ENCODE measurements at regions not wholly inside any gene's neighbourhood (a gene's known extent, or its start where the extent isn't known, plus 50 kb on each side); places are given as distances from the start of the nearest gene placed in this dataset.

GRCh38 chr5:158486566-158486965 lies 613.1 kb downstream of the EBF1 start:
- WGBS (ENCODE audit: insufficient coverage), result 100% methylated on average over 2 of the region's 3 CpGs
- H3K36me3 Mint-ChIP-seq, result no peaks in the 10 kb centered on the region
- Histone ChIP-seq H3K4me3 (replicated peaks in 1 of 3; ENCODE audit: low read depth in 2 of 3, low read length in 3 of 3) (no peak overlapping the region), H3K4me2 (replicated peaks; ENCODE audit: extremely low read depth, low read length, poor library complexity, severe bottlenecking) (no peak overlapping the region), H3K9me3 (replicated peaks in 1 of 2; ENCODE audit: control insufficient read depth in 1 of 2, insufficient read depth in 1 of 2, low read length in 2 of 2) (no peaks in the 10 kb centered on the region), H3K9ac (ENCODE audit: insufficient read depth, low read length, poor library complexity, severe bottlenecking) (no peak overlapping the region), H3K79me2 (ENCODE audit: insufficient read depth, low read length) (no peaks in the 10 kb centered on the region), H3K4me1 (ENCODE audit: control insufficient read depth in 1 of 2, insufficient read depth in 2 of 2, low read length in 2 of 2) (no peaks in the 10 kb centered on the region), H3K27ac (ENCODE audit: low read depth in 1 of 2, low read length in 2 of 2) (no peak overlapping the region), H3K36me3 (replicated peaks in 1 of 2; ENCODE audit: control insufficient read depth in 1 of 2, insufficient read depth in 2 of 2, low read length in 2 of 2) (no peaks in the 10 kb centered on the region), H4K20me1 (ENCODE audit: insufficient read depth, low read length) (no peaks in the 10 kb centered on the region), H2AFZ (ENCODE audit: insufficient read depth, low read depth, low read length, poor library complexity, severe bottlenecking) (no peak overlapping the region), H3K27me3 (ENCODE audit: control insufficient read depth in 2 of 2, insufficient read depth in 2 of 2, low read length in 2 of 2) (no peaks in the 10 kb centered on the region)
- no peak overlapping the region for H3K27ac Mint-ChIP-seq
- intact Hi-C loops (cut with micrococcal nuclease), result no loop called here
- peaks cover 1 to 6% (median 3%) of the 10 kb centered on the region in 3 donors for H3K27me3 Mint-ChIP-seq (ENCODE audit: low read depth in 3 of 3)
- H3K9me3 Mint-ChIP-seq, result peaks cover 0 to 2% (median 0%) of the 10 kb centered on the region in 7 donors
- TF ChIP-seq, protein P1, sequence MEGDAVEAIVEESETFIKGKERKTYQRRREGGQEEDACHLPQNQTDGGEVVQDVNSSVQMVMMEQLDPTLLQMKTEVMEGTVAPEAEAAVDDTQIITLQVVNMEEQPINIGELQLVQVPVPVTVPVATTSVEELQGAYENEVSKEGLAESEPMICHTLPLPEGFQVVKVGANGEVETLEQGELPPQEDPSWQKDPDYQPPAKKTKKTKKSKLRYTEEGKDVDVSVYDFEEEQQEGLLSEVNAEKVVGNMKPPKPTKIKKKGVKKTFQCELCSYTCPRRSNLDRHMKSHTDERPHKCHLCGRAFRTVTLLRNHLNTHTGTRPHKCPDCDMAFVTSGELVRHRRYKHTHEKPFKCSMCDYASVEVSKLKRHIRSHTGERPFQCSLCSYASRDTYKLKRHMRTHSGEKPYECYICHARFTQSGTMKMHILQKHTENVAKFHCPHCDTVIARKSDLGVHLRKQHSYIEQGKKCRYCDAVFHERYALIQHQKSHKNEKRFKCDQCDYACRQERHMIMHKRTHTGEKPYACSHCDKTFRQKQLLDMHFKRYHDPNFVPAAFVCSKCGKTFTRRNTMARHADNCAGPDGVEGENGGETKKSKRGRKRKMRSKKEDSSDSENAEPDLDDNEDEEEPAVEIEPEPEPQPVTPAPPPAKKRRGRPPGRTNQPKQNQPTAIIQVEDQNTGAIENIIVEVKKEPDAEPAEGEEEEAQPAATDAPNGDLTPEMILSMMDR (IDR thresholded peaks at IDR 0.05), result no peak
- peaks cover 1% of the 10 kb centered on the region for H3K4me1 Mint-ChIP-seq
- H3K4me3 Mint-ChIP-seq, result no peak overlapping the region
- no peak for DNase-seq

GRCh38 chr5:158485604-158486081 lies 614.1 kb downstream of the EBF1 start:
- peaks cover 1% of the 10 kb centered on the region for H3K4me1 Mint-ChIP-seq
- H3K4me1 ChIP-seq (ENCODE audit: control insufficient read depth in 1 of 2, insufficient read depth in 2 of 2, low read length in 2 of 2), result no peaks in the 10 kb centered on the region
- no peak overlapping the region for H2AFZ ChIP-seq (ENCODE audit: insufficient read depth, low read depth, low read length, poor library complexity, severe bottlenecking)
- H3K9me3 Mint-ChIP-seq, result peaks cover 0 to 2% (median 0%) of the 10 kb centered on the region in 7 donors
- intact Hi-C loops (cut with micrococcal nuclease), result no loop called here
- H3K36me3 ChIP-seq (replicated peaks in 1 of 2; ENCODE audit: control insufficient read depth in 1 of 2, insufficient read depth in 2 of 2, low read length in 2 of 2), result no peaks in the 10 kb centered on the region
- no peak overlapping the region for H3K27ac ChIP-seq (ENCODE audit: low read depth in 1 of 2, low read length in 2 of 2)
- H3K4me3 Mint-ChIP-seq, result no peak overlapping the region
- 83% methylated on average over 3 of the region's 6 CpGs for WGBS (ENCODE audit: insufficient coverage)
- H3K4me3 ChIP-seq (replicated peaks in 1 of 3; ENCODE audit: low read depth in 2 of 3, low read length in 3 of 3), result no peak overlapping the region
- H3K27me3 ChIP-seq (ENCODE audit: control insufficient read depth in 2 of 2, insufficient read depth in 2 of 2, low read length in 2 of 2), result no peaks in the 10 kb centered on the region
- no peak overlapping the region for H3K9ac ChIP-seq (ENCODE audit: insufficient read depth, low read length, poor library complexity, severe bottlenecking)
- H3K4me2 ChIP-seq (replicated peaks; ENCODE audit: extremely low read depth, low read length, poor library complexity, severe bottlenecking), result no peak overlapping the region
- H3K79me2 ChIP-seq (ENCODE audit: insufficient read depth, low read length), result no peaks in the 10 kb centered on the region
- no peaks in the 10 kb centered on the region for H3K36me3 Mint-ChIP-seq
- H3K27ac Mint-ChIP-seq, result no peak overlapping the region
- peaks cover 1 to 6% (median 5%) of the 10 kb centered on the region in 3 donors for H3K27me3 Mint-ChIP-seq (ENCODE audit: low read depth in 3 of 3)
- no peaks in the 10 kb centered on the region for H4K20me1 ChIP-seq (ENCODE audit: insufficient read depth, low read length)
- TF ChIP-seq, protein P1 (IDR thresholded peaks at IDR 0.05), result no peak
- DNase-seq, result no peak
- H3K9me3 ChIP-seq (replicated peaks in 1 of 2; ENCODE audit: control insufficient read depth in 1 of 2, insufficient read depth in 1 of 2, low read length in 2 of 2), result no peaks in the 10 kb centered on the region
